GM12875 (cell line): ENCODE measurements at regions not wholly inside any gene's neighbourhood (a gene's known extent, or its start where the extent isn't known, plus 50 kb on each side); places are given as distances from the start of the nearest gene placed in this dataset.

ENCODE experiments used
- H3K4me3 ChIP-seq: one replicate; pipeline ENCODE4 v1.5.1; 2011; ENCODE audit warnings: low read depth, low read length, control low read depth
- TF ChIP-seq, protein P1 (sequence below): IDR thresholded peaks from 2 replicates; pipeline ENCODE4 v1.5.1; 2011; ENCODE audit warnings: low read depth, mild to moderate bottlenecking, control low read depth, inconsistent platforms, low read length, moderate library complexity, borderline replicate concordance; ENCODE audit not compliant: insufficient read depth

DNA sequence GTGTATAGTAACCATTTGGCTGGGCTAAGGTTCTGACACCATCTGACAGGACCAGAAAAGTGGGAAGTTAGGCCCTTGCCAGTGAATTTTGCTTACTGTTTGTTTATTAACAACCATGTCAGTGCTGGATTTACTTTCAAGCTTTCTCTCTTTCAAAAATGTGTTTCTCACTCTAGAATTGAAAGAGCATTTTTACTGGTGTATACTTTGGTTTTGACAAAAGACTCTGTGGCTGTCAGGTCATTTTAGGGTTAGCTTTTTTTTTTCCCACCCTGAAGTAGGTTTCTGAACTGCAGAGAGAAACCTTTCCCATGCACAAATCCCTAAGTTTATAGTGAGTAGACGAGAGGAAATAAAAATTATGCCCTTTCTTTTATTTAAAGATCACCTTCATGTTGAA is 230.0 kb upstream of the TBC1D5 start:
- H3K4me3 ChIP-seq: no peak overlapping the region
- TF ChIP-seq, protein P1, sequence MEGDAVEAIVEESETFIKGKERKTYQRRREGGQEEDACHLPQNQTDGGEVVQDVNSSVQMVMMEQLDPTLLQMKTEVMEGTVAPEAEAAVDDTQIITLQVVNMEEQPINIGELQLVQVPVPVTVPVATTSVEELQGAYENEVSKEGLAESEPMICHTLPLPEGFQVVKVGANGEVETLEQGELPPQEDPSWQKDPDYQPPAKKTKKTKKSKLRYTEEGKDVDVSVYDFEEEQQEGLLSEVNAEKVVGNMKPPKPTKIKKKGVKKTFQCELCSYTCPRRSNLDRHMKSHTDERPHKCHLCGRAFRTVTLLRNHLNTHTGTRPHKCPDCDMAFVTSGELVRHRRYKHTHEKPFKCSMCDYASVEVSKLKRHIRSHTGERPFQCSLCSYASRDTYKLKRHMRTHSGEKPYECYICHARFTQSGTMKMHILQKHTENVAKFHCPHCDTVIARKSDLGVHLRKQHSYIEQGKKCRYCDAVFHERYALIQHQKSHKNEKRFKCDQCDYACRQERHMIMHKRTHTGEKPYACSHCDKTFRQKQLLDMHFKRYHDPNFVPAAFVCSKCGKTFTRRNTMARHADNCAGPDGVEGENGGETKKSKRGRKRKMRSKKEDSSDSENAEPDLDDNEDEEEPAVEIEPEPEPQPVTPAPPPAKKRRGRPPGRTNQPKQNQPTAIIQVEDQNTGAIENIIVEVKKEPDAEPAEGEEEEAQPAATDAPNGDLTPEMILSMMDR: no peak

DNA sequence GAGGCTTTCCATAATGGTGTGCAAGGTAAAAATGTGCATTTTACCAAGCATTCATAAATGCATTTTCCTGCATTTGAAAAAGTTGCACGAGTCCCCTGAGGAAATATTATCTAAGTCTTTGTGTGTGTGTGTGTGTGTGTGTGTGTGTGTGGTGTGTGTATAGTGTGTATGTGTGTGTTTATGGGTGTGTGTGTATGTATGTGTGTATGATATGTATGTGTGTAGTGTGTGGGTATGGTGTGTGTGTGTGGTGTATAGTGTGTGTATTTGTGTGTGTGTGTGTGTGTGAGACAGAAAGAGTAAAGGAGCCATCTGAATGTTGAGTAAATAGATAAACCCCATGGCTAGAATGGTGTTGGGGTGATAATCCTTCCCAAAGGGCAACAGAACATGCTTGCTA is 229.6 kb upstream of the TBC1D5 start:
- no peak overlapping the region for H3K4me3 ChIP-seq
- TF ChIP-seq, protein P1: no peak

DNA sequence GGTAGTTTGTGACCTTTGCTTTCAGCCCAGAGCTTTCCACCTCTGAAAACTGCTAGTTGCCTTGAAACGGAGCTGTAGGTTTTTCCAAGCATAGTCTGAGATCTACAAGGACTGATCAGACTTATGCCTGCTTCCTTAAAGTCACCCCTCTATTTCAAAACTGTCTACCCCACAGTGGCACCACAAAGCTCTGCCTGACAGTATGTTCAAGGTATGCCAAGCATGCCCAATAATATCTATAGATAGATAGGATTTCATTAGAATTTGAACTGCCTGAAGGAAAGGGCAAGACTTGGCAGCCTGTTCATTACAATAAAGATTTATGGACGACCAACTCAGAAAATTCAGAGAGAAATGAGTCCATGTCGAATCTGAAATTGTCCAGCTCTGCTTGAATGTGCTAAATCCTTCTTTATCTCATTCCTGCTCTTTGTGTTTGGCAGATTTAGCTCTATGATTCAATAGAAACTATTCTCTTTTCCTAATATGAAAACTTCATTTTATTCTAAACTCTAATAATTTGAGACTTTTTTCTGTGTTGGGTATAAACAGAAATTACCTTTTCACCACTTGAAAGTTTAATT is 227.6 kb upstream of the TBC1D5 start:
- no peak overlapping the region for H3K4me3 ChIP-seq
- TF ChIP-seq, protein P1: no peak

DNA sequence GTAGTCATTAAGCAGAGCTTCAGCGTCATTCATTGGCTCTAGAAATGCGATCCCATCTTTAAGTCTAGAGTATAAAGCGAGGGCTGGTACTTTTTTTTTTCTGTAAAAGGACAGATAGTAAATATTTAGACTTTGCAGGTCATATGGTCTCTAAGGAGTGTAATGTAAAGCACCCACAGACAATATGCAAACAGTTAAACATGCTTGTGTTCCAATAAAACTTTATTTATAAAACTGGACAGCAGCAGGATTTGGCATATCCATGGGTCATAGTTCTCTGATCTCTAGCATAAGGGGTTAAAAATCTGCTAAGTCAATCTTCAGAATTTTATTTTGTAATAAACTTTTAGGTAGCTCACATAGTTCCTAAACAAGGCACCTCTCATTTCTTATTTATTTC is 226.8 kb upstream of the TBC1D5 start:
- H3K4me3 ChIP-seq: no peak overlapping the region
- TF ChIP-seq, protein P1: no peak

DNA sequence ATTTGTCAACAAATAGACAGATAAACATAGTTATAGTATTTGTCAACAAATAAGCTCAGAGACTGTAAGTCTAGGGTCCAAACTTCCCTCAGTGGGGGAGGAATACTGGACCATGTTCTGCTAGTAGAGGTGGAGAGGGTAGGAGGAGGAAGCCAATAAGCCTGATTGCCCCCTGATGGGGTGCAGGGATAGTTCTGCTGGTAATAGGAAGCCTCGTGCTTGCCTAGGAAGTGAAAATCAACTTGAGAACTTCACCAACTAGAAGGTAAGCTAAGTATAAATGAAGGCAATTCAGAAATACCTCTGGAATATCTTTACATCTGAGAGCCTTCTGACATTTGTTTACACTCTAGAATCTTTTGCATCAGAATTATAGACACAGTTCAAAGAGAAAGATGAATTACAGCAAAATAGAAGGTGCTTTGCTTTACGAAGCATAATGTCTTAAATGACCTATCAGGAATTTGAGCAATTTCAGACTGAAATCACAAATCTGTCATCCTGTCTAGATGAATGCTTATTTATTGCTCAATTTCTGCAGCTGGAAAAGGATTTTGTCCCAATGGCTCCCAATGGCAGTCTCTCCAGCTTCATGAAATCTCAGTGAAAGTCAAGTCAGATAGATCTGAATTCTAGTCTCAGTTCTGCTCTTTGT is 225.6 kb upstream of the TBC1D5 start:
- H3K4me3 ChIP-seq: no peak overlapping the region
- TF ChIP-seq, protein P1: no peak

DNA sequence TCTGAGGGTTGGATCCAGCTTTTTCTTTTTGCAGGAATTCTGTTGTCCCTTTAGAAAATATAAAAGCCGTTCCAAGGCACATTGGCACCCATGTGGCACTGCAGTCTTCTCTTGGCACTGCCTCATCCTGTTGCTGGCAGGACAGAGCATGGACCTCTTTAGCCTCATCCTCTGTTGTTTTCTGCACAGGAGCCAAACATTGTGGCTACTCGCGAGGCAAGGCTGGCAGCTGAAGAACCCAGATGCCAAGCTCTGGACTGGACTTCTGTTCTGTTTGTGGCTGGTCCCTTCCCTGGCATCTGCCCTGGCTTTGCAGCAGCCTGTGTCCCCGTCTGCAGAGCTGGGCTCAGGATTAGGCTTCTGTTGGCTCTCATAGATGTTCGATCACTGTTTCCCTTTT is 224.7 kb upstream of the TBC1D5 start:
- no peak overlapping the region for H3K4me3 ChIP-seq
- TF ChIP-seq, protein P1: no peak

DNA sequence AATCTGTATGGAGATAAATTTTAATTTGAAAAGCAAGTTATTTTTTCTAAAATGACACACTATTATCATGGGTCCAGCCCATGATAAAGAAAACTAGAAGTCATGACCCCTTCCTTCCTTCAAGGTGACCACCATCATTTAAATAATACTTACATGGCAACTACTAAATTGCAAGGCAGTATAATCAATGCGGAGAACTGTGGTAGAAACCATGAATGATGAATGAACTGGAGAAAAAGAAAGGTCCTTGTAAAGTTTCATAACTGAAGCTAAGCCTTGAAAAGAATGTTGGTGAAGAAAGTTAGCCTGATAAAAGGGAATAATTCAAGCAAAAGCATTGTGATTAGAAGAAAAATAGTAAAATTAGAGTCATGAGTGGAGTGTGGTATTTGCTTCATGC is 222.9 kb upstream of the TBC1D5 start:
- TF ChIP-seq, protein P1: no peak
- H3K4me3 ChIP-seq: no peak overlapping the region
